ENCODE measurements at regions not wholly inside any gene's neighbourhood (a gene's known extent, or its start where the extent isn't known, plus 50 kb on each side); places are given as distances from the start of the nearest gene placed in this dataset.
"Not testable (repeated sequence)": the region's sequence is repeated elsewhere in the genome, so short reads cannot be mapped to it uniquely, and the experiment has no call there.

DNA sequence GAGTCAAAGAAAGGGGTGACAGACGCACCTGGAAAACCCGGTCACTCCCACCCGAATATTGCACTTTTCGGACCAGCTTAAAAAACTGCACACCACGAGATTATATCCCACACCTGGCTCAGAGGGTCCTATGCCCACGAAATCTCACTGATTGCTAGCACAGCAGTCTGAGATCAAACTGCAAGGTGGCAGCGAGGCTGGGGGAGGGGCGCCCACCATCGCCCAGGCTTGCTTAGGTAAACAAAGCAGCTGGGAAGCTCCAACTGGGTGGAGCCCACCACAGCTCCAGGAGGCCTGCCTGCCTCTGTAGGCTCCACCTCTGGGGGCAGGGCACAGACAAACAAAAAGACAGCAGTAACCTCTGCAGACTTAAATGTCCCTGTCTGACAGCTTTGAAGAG lies 185.1 kb upstream of the CXADR start:
- DNase-seq (ENCODE audit: low spot score): not testable (repeated sequence)

- DNase-seq (ENCODE audit: low spot score): no peak
Observed at GRCh38 chr21:17334484-17334883, 178.4 kb upstream of the CXADR start.

GRCh38 chr21:17340081-17340480 lies 172.8 kb upstream of the CXADR start:
- no peak for DNase-seq (ENCODE audit: low spot score)

DNA sequence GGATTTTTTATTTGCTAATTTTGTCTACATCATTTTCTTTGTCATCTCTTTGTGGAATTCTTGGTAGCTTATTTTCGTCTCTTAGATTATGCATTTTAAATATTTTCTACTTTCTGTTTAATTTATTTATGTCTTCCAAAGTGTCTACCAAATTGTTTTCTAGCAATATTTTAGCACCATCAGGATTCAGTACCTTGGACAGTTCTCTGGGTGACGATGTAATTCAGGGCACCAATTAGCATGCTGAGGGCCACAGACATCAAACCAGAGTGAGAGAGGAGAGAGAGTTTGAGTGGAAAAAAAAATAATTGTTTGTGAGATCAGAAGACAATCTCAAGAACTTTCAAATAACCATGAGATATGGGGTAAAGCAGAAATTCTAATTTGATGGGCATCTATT lies 169.8 kb upstream of the CXADR start:
- DNase-seq (ENCODE audit: low spot score): no peak

DNA sequence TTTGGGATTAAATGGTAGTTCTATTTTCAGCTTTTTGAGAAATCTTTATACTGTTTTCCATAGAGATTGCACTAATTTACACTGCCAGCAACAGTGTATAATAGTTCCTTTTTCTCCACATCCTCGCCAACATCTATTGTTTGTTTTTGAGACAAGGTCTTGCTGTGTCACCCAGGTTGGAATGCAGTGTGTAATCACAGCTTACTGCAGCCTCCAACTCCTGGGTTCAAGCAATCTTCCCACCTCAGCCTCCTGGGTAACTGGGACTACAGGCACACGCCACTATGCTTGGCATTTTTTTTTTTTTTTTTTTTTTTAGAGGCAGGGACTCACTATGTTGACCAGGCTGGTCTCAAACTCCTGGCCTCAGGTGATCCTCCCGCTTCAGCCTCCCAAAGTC lies 164.5 kb upstream of the CXADR start:
- no peak for DNase-seq (ENCODE audit: low spot score)

DNA sequence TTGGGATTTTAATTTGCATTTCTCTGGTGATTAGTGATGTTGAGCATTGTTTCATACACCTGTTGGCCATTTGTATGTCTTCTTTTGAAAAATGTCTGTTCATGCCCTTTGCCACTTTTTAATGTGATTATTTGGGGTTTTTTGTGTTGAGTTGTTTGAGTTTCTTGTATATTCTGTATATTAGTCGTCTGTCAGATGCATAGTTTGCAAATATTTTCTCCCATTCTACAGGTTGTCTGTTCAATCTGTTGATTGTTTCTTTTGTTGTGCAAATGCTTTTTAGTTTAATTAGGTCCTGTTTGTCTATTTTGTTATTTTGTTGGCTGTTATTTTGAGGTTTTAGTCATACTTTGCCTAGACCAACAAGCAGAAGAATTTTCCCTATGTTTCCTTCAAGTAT lies 164.0 kb upstream of the CXADR start:
- DNase-seq (ENCODE audit: low spot score): no peak

- DNase-seq (ENCODE audit: low spot score): no peak
Observed at GRCh38 chr21:17351766-17352165, 161.1 kb upstream of the CXADR start.

DNA sequence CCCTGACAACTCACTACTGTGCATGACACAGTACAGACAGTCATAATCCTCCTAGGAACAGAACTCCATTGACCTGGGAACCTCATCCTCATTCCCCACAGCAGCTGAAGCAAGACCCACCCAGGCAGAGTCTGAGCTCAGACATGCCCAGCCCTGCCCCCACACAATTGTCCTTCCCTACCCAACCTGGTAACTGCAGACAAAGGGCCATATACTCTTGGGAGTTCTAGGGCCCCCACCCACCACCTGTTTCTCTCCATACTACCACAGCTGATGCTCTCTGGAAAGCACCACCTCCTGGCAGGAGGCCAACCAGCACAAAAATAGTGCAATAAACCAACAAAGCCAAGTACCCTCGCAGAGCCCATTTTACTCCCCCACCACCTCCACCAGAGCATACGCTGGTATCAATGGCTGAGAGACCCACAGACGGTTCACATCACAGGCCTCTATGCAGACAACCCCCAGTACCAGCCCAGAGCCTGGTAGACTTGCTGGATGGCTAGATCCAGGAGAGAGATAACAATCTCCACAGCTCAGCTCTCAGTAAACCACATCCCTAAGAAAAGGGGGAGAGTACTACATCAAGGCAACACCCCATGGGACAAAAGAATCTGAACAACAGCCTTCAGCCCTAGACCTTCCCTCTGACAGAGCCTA lies 159.7 kb upstream of the CXADR start:
- no peak for DNase-seq (ENCODE audit: low spot score)

DNA sequence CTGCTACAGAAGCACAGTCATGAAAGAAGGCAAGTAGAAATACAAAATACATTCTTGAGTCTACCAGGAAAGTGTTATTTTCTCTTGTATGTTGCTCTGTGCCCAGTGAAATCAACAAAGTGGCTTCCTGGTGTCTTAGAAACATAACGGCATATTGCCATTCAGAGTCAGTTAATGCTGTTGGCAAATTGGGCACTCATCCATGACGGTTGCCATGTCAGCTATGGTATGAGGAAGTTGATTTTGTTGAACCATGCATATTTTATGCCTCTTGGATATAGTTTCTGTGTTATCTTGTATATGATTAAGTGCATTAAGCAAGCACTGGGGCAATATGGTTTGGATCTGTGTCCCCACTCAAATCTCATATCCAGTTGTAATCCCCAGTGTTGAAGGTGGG lies 153.1 kb upstream of the CXADR start:
- no peak for DNase-seq (ENCODE audit: low spot score)

GRCh38 chr21:17368748-17369363 lies 144.0 kb upstream of the CXADR start:
- no peak for DNase-seq (ENCODE audit: low spot score)

DNA sequence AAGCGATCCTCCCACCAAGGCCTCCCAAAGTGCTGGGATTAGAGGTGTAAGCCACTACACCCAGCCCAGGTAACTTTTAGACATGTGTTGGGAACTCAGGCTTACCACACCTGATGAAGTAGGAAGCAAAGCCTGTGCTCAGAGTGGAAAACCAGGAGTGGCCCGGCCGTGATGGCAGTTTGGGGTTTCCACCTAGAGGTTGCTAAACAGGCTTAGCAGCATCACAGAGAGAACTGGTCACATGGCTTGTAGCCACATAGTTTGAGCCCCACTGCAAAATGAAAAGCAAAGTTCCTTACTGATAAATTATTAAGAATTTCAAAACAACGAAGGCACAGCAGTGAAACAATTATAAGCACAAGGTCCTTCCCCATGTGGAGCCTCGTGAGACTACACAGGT lies 142.6 kb upstream of the CXADR start:
- no peak for DNase-seq (ENCODE audit: low spot score)

- no peak for DNase-seq (ENCODE audit: low spot score)
Observed at GRCh38 chr21:17370916-17371315, 141.9 kb upstream of the CXADR start.

DNA sequence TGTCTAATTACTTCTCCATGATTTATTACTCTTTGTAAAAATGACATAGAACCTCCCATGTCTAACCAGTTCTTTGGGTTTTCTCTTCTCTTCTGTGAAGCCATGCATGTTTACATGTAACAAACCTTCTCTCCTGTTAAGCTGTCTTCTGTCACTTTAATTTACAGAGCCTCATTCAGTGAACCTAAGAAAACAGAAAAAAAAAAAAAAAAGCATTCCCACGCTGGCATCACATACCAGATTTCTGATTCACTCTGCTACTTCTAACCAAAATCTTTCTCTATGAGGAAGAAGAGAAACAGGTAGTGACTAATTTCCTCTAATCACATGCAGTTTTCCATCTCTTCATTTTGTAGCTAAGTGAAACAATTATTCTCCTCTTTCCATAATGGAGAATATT lies 141.4 kb upstream of the CXADR start:
- no peak for DNase-seq (ENCODE audit: low spot score)

DNA sequence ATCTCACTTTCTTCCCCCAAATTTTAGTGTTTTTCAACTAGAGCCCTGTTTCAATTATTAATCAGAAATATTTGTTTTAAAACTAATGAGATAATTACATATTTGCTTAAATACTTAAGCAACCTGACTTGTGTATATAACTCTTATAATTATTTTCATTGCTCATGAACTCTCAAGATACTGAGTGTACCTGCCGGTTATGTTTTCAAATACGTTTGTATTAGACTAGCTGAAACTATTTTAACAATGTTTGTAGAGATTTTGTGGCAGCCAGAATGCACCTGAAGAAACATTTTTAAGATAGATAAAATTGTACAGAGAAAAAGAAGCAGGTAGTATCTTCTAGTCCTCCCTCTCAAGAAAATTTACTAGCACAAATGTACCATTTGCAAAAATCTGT lies 140.6 kb upstream of the CXADR start:
- DNase-seq (ENCODE audit: low spot score): no peak

- DNase-seq (ENCODE audit: low spot score): no peak
Observed at GRCh38 chr21:17386498-17386897, 126.3 kb upstream of the CXADR start.

GRCh38 chr21:17387030-17387617 lies 125.7 kb upstream of the CXADR start:
- peak; percentile 6 for DNase-seq (ENCODE audit: low spot score)

- DNase-seq (ENCODE audit: low spot score): no peak
Observed at GRCh38 chr21:17388226-17388625, 124.6 kb upstream of the CXADR start.

- no peak for DNase-seq (ENCODE audit: low spot score)
Observed at GRCh38 chr21:17389311-17389710, 123.5 kb upstream of the CXADR start.

GRCh38 chr21:17390569-17390968 lies 122.3 kb upstream of the CXADR start:
- DNase-seq (ENCODE audit: low spot score): no peak

GRCh38 chr21:17391811-17392340 lies 121.0 kb upstream of the CXADR start:
- DNase-seq (ENCODE audit: low spot score): no peak

- DNase-seq (ENCODE audit: low spot score): no peak
Observed at GRCh38 chr21:17393413-17393812, 119.4 kb upstream of the CXADR start.

- DNase-seq (ENCODE audit: low spot score): no peak
Observed at GRCh38 chr21:17396948-17397347, 115.9 kb upstream of the CXADR start.

DNA sequence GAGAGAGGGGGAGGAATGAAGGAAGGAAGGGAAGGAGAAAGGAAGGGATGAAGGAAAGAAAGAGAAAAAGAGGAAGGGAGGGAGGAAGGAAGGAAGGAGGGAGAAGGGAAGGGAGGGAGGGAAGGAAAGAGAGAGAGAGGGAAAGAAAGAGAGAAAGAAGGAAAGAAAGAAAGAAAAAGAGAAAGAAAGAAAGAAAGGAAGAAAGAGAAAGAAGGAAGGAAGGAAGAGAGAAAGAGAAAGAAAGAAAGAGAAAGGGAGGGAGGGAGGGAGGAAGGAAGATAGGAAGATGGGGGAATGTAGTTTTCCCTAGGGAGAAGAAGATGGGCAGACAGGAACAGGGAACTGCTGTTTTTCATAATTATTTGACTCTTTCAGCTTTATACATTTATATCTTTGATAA lies 115.1 kb upstream of the CXADR start:
- no peak for DNase-seq (ENCODE audit: low spot score)

- not testable (repeated sequence) for DNase-seq (ENCODE audit: low spot score)
Observed at GRCh38 chr21:17398954-17399353, 113.9 kb upstream of the CXADR start.
